SKM-1 treated with dmso at 0.1 percent for 144 hours (cell line): ENCODE measurements at regions not wholly inside any gene's neighbourhood (a gene's known extent, or its start where the extent isn't known, plus 50 kb on each side); places are given as distances from the start of the nearest gene placed in this dataset.

ENCODE experiments used
- DNase-seq: peaks from one replicate; lab custom pipeline; 2025; ENCODE audit not compliant: unreplicated experiment; lab: John Stamatoyannopoulos, UW

GRCh38 chr1:238241607-238242006, 350.9 kb upstream of the ZP4 start:
- no peak for DNase-seq

GRCh38 chr1:238239343-238239742, 348.6 kb upstream of the ZP4 start:
- DNase-seq: no peak

- no peak for DNase-seq
Measured at GRCh38 chr1:238233966-238234365, 343.2 kb upstream of the ZP4 start.

GRCh38 chr1:238232084-238232710, 341.5 kb upstream of the ZP4 start:
- no peak for DNase-seq

GRCh38 chr1:238226810-238227209, 336.1 kb upstream of the ZP4 start:
- no peak for DNase-seq

- no peak for DNase-seq
Measured at GRCh38 chr1:238223076-238223640, 332.4 kb upstream of the ZP4 start.

GRCh38 chr1:238221738-238222137, 331.0 kb upstream of the ZP4 start:
- DNase-seq: no peak

GRCh38 chr1:238214449-238214848, 323.7 kb upstream of the ZP4 start:
- DNase-seq: no peak

GRCh38 chr1:238205045-238205662, 314.4 kb upstream of the ZP4 start:
- DNase-seq: no peak

- no peak for DNase-seq
Measured at GRCh38 chr1:238201992-238202391, 311.3 kb upstream of the ZP4 start.

GRCh38 chr1:238199325-238199724, 308.6 kb upstream of the ZP4 start:
- DNase-seq: no peak

GRCh38 chr1:238196516-238196915, 305.8 kb upstream of the ZP4 start:
- DNase-seq: no peak

GRCh38 chr1:238191170-238191569, 300.4 kb upstream of the ZP4 start:
- DNase-seq: no peak

GRCh38 chr1:238187575-238187949, 296.8 kb upstream of the ZP4 start:
- no peak for DNase-seq

- no peak for DNase-seq
Measured at GRCh38 chr1:238186887-238187574, 296.3 kb upstream of the ZP4 start.

GRCh38 chr1:238177960-238178645, 287.4 kb upstream of the ZP4 start:
- no peak for DNase-seq

GRCh38 chr1:238177351-238177750, 286.6 kb upstream of the ZP4 start:
- no peak for DNase-seq

- DNase-seq: no peak
Measured at GRCh38 chr1:238176441-238176840, 285.7 kb upstream of the ZP4 start.

- no peak for DNase-seq
Measured at GRCh38 chr1:238171985-238172384, 281.3 kb upstream of the ZP4 start.

GRCh38 chr1:238161955-238162354, 271.2 kb upstream of the ZP4 start:
- DNase-seq: no peak

- no peak for DNase-seq
Measured at GRCh38 chr1:238153939-238154338, 263.2 kb upstream of the ZP4 start.

- DNase-seq: no peak
Measured at GRCh38 chr1:238153253-238153652, 262.5 kb upstream of the ZP4 start.
